Neutrophil (primary cell): ENCODE measurements at regions not wholly inside any gene's neighbourhood (a gene's known extent, or its start where the extent isn't known, plus 50 kb on each side); places are given as distances from the start of the nearest gene placed in this dataset.

Experiments used
- H3K27ac ChIP-seq: fragments of 200-600 bp; sonication (generic); 2 replicates; pipeline ENCODE4 v1.5.1; 2016; ENCODE audit warnings: mild to moderate bottlenecking, moderate library complexity
- H3K27me3 ChIP-seq: fragments of 200-600 bp; sonication (generic); 2 replicates; pipeline ENCODE4 v1.6.0; 2016; ENCODE audit warnings: mild to moderate bottlenecking
- H3K36me3 ChIP-seq: fragments of 200-600 bp; sonication (generic); 2 replicates; pipeline ENCODE4 v1.5.1; 2017
- H3K4me1 ChIP-seq, 2 experiments: fragments of 200-600 bp in 1 of 2; sonication (generic) in 1 of 2; 1 replicate in 1 of 2; 2 replicates in 1 of 2; pipeline versions ENCODE4 v1.5.1 to v1.6.1; 2013 to 2016; ENCODE audit warnings: low read depth in 1 of 2, low read length in 1 of 2, mild to moderate bottlenecking in 1 of 2, moderate library complexity in 1 of 2; ENCODE audit not compliant: control insufficient read depth in 1 of 2, insufficient read depth in 1 of 2
- H3K4me3 ChIP-seq, 2 experiments: fragments of 200-600 bp in 1 of 2; sonication (generic) in 1 of 2; 1 replicate in 1 of 2; 2 replicates in 1 of 2; pipeline ENCODE4 v1.5.1; 2013 to 2016; ENCODE audit warnings: low read depth in 1 of 2, low read length in 1 of 2, mild to moderate bottlenecking in 1 of 2, moderate library complexity in 1 of 2
- H3K9me3 ChIP-seq: fragments of 200-600 bp; sonication (generic); 2 replicates; pipeline ENCODE4 v1.5.1; 2016
- TF ChIP-seq, protein P1 (sequence below): fragments of 200-600 bp; sonication (generic); IDR thresholded peaks from 2 replicates; pipeline ENCODE4 v1.5.1; 2016; ENCODE audit warnings: antibody characterized with exemption

DNA sequence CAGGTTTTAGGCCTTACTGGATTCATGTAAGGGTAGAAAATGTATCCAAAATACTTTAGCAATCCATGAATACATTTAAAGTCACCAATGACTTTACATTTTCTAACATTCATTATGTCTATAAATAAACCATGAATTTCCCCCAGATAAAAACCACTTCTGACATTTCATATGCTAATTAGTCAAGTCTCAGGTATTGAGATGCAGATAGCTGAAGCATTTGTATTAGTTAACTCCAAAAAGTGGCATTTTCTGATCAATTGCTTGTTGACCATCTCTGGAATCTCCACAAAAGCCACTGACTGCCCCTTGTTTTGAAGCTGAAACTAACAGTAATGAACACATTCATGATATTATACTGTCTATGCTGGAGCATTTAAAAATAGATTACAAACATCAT lies 68.4 kb upstream of the RAP2B start:
- H3K4me1 ChIP-seq = no peaks in the 10 kb centered on the region
- no peaks in the 10 kb centered on the region for H3K9me3 ChIP-seq
- no peak overlapping the region for H3K27ac ChIP-seq
- no peaks in the 10 kb centered on the region for H3K36me3 ChIP-seq
- no peaks in the 10 kb centered on the region for H3K27me3 ChIP-seq
- H3K4me3 ChIP-seq = no peak overlapping the region
- TF ChIP-seq, protein P1, sequence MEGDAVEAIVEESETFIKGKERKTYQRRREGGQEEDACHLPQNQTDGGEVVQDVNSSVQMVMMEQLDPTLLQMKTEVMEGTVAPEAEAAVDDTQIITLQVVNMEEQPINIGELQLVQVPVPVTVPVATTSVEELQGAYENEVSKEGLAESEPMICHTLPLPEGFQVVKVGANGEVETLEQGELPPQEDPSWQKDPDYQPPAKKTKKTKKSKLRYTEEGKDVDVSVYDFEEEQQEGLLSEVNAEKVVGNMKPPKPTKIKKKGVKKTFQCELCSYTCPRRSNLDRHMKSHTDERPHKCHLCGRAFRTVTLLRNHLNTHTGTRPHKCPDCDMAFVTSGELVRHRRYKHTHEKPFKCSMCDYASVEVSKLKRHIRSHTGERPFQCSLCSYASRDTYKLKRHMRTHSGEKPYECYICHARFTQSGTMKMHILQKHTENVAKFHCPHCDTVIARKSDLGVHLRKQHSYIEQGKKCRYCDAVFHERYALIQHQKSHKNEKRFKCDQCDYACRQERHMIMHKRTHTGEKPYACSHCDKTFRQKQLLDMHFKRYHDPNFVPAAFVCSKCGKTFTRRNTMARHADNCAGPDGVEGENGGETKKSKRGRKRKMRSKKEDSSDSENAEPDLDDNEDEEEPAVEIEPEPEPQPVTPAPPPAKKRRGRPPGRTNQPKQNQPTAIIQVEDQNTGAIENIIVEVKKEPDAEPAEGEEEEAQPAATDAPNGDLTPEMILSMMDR = no peak

DNA sequence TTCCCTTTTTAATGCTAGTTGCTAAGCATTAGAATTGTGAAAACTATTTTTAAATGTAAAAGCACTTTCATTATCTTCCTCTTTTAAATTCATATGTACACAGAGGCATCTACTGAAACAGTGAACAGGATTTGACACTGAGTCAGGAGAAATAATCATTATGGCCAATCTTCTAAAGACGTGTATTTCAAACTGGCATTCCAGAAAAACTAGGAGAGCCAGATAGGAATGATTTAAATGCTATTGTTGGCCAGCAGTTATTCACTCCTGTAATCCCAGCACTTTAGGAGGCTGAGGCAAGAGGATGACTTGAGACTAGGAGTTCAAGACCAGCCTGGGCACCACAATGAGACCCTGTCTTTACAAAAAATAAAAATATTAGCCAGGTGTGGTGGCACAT lies 67.6 kb upstream of the RAP2B start:
- Histone ChIP-seq H3K27me3 (no peaks in the 10 kb centered on the region), H3K27ac (no peak overlapping the region)

DNA sequence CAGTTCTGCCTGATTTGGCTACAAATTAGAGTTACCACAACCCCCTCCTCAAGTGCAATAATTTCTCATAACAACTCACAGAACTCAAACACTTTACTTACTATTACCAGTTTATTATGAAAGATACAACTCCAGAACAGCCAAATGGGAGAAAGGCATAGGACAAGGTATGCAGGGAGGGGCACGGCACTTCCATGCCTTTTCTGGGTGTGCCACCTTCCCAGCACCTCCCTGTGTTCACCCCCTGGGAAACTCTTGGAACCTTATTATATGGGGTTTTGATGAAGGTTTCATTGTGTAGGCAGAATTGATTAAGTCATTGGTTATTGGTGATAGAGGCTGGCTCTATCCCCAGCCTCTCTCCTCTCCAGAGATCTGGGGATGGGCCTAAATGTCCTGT lies 66.6 kb upstream of the RAP2B start:
- no peak overlapping the region for H3K27ac ChIP-seq
- H3K4me1 ChIP-seq = no peaks in the 10 kb centered on the region
- TF ChIP-seq, protein P1 = no peak
- H3K27me3 ChIP-seq = no peaks in the 10 kb centered on the region
- no peaks in the 10 kb centered on the region for H3K9me3 ChIP-seq
- H3K36me3 ChIP-seq = no peaks in the 10 kb centered on the region
- H3K4me3 ChIP-seq = no peak overlapping the region

More for the DNA sequence above, 67.6 kb upstream of the RAP2B start:
- H3K4me3 ChIP-seq = no peak overlapping the region
- H3K4me1 ChIP-seq = no peaks in the 10 kb centered on the region
- TF ChIP-seq, protein P1 = no peak
- H3K9me3 ChIP-seq = no peaks in the 10 kb centered on the region
- no peaks in the 10 kb centered on the region for H3K36me3 ChIP-seq

DNA sequence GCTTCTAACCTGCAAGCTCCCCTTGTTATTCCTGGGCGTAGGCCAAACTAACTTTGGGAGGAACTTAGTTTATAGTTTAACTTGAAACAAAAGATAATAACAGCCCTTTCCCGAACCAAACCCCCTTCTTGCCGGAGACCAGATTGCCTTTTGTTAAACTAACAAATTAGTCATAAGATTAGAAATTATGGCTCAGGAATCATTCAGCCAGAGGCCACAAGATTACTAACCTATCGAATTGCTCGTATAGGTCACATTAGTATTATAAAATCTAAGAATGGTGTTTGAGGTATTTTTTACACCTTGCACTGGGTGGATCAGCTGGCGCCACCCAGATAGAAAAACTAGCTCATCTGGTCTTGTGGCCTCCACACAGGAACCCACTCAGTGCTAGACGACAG lies 65.3 kb upstream of the RAP2B start:
- H3K27ac ChIP-seq = no peak overlapping the region
- TF ChIP-seq, protein P1 = no peak

DNA sequence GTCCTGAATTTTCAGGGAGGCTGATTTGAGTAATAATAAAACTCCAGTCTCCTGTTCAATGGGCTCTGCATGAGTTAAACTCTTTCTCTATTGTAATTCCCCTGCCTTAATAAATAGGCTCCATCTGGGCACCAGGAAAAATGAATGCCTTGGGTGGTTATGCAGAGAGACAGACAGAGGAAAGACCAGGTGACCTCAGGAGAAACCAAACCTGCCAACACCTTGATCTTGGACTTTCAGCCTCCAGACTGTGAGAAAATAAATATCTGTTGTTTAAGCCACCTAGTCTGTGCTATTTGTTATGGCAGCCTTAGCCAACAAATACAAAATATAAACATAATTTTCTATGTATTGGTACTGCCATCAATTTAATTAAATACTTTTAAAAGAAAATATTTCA lies 64.8 kb upstream of the RAP2B start:
- H3K4me3 ChIP-seq = no peak overlapping the region
- H3K9me3 ChIP-seq = no peaks in the 10 kb centered on the region
- no peaks in the 10 kb centered on the region for H3K4me1 ChIP-seq
- TF ChIP-seq, protein P1 = no peak
- H3K27me3 ChIP-seq = no peaks in the 10 kb centered on the region
- no peaks in the 10 kb centered on the region for H3K36me3 ChIP-seq
- no peak overlapping the region for H3K27ac ChIP-seq

More for the DNA sequence above, 65.3 kb upstream of the RAP2B start:
- Histone ChIP-seq H3K36me3 (no peaks in the 10 kb centered on the region), H3K4me1 (no peaks in the 10 kb centered on the region), H3K9me3 (no peaks in the 10 kb centered on the region), H3K27me3 (no peaks in the 10 kb centered on the region), H3K4me3 (no peak overlapping the region)

DNA sequence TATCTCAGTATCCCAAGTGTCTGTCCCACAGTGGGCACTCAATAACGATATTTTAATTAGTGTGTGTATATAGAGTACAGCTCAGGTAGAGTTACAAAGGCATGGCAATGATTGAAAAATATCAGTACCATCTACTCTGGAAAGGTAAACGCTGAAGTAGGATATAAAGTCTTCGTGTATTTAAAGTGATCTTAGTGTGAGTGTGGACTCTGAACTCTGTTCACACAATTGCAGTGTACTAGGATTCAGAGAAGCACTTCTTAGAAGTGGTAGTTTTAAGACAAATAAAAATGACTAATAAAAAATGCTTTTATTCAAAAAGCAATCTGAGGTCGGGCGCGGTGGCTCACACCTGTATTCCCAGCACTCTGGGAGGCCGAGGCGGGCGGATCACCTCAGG lies 62.9 kb upstream of the RAP2B start:
- no peak overlapping the region for H3K4me3 ChIP-seq
- H3K27me3 ChIP-seq = no peaks in the 10 kb centered on the region
- TF ChIP-seq, protein P1 = no peak
- H3K4me1 ChIP-seq = peaks cover 0 to 9% of the 10 kb centered on the region in 2 experiments
- no peaks in the 10 kb centered on the region for H3K9me3 ChIP-seq
- no peak overlapping the region for H3K27ac ChIP-seq
- H3K36me3 ChIP-seq = no peaks in the 10 kb centered on the region
